ENCODE measurements at regions not wholly inside any gene's neighbourhood (a gene's known extent, or its start where the extent isn't known, plus 50 kb on each side); places are given as distances from the start of the nearest gene placed in this dataset.

DNA sequence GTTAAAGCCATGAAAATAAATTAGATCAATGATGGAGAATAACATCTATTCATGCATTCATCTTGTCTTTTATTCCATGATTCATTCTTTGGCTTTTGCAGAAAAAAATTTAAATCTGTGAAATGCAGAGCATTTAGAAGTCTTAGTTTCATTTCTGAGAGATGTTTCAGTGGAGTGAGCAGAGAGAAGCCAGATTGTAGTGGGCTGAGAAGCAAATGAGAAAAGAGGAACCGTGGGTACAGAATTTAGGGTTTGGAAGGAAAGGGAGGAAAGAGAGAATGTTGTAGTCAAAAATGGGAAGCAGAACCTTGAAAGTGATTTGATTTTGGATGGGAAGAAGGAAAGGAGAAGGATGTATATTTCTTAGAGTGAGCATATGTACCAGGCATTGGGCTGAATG lies 260.3 kb upstream of the MAN1A1 start (continued):
- TF ChIP-seq, protein P1, sequence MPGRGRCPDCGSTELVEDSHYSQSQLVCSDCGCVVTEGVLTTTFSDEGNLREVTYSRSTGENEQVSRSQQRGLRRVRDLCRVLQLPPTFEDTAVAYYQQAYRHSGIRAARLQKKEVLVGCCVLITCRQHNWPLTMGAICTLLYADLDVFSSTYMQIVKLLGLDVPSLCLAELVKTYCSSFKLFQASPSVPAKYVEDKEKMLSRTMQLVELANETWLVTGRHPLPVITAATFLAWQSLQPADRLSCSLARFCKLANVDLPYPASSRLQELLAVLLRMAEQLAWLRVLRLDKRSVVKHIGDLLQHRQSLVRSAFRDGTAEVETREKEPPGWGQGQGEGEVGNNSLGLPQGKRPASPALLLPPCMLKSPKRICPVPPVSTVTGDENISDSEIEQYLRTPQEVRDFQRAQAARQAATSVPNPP (IDR thresholded peaks at IDR 0.05; ENCODE audit: borderline replicate concordance, insufficient read depth, insufficient read length): no peak
- no peak for TF ChIP-seq SRSF9 (IDR thresholded peaks at IDR 0.05; ENCODE audit: borderline replicate concordance, low read depth, low read length)

DNA sequence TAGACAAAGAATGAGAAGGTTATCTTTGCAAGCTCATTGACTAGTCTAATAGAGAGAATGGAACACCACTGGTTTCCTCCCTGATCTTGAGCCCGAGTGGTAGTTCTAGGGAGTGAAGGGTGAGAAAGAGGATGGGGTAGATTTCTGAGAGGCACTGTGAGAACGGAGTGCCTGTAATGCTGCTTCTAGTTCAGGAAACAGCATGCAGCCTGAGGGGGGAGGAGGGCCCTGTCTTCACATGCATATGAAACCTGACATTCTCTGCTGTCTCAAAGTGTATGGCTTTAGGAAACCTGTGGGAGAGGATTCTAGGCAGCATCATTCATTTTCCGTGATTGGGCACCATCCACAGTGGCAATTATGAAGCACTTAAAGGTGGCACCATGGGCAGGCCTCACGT lies 259.4 kb upstream of the MAN1A1 start:
- no TSS peak for BruUV-seq (replicated peaks)
- Histone ChIP-seq H3K9me3 (replicated peaks; ENCODE audit: control insufficient read depth, insufficient read depth, low read depth, low read length) (no peaks in the 10 kb centered on the region), H3K9me1 (ENCODE audit: control insufficient read depth, insufficient read depth, low read length) (no peaks in the 10 kb centered on the region), H3K4me1 (replicated peaks in 1 of 2; ENCODE audit: control insufficient read depth in 2 of 2, insufficient read depth in 2 of 2, low read length in 2 of 2) (no peaks in the 10 kb centered on the region; a peak in 1 of 5 replicates), H3K4me3 (no peak overlapping the region), H3K36me3 (ENCODE audit: control insufficient read depth, insufficient read depth, low read length) (no peaks in the 10 kb centered on the region), H3K9ac (ENCODE audit: insufficient read depth in 1 of 2, low read depth in 2 of 2, low read length in 2 of 2) (no peak overlapping the region), H2AFZ (ENCODE audit: low read depth, low read length) (no peak overlapping the region), H3K27me3 (ENCODE audit: control insufficient read depth in 2 of 2, insufficient read depth in 2 of 2, low read length in 2 of 2) (no peaks in the 10 kb centered on the region), H4K20me1 (replicated peaks; ENCODE audit: control insufficient read depth, insufficient read depth, low read length) (no peaks in the 10 kb centered on the region), H3K79me2 (ENCODE audit: control insufficient read depth, insufficient read depth, low read length) (no peaks in the 10 kb centered on the region), H3K27ac (ENCODE audit: extremely low read depth, low read depth, low read length) (no peak overlapping the region), H3K4me2 (ENCODE audit: insufficient read depth, low read length) (no peak overlapping the region)
- FAIRE-seq (no peak), ATAC-seq (no peak), DNase-seq (ENCODE audit: extremely low read depth in 1 of 4, low spot score in 3 of 4) (no peak)
- ChIA-PET CTCF (ENCODE audit: low intra/inter-chr PET ratio) (interaction anchor here (0.7 kb wide), 1 partner anchor 31 kb away, joined by 4 read pairs; no protein-coding TSS in a partner anchor), POLR2A (no interaction called here)
- no peak for TF ChIP-seq COPS2 (conservative IDR thresholded peaks at IDR 0.05)
- TF ChIP-seq, protein P2, sequence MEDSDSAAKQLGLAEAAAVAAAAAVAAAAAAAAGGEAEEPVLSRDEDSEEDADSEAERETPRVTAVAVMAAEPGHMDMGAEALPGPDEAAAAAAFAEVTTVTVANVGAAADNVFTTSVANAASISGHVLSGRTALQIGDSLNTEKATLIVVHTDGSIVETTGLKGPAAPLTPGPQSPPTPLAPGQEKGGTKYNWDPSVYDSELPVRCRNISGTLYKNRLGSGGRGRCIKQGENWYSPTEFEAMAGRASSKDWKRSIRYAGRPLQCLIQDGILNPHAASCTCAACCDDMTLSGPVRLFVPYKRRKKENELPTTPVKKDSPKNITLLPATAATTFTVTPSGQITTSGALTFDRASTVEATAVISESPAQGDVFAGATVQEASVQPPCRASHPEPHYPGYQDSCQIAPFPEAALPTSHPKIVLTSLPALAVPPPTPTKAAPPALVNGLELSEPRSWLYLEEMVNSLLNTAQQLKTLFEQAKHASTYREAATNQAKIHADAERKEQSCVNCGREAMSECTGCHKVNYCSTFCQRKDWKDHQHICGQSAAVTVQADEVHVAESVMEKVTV (CRISPR knock-in tag; IDR thresholded peaks at IDR 0.05): no peak
- TF ChIP-seq ZNF23 (CRISPR knock-in tag; IDR thresholded peaks at IDR 0.05): no peak
- TF ChIP-seq NELFE (IDR thresholded peaks at IDR 0.05; ENCODE audit: insufficient read depth, insufficient read length): no peak
- no peak for TF ChIP-seq SREBF2 (CRISPR knock-in tag; IDR thresholded peaks at IDR 0.05)
- TF ChIP-seq ZBED1 (IDR thresholded peaks at IDR 0.05): no peak
- TF ChIP-seq NR1H2 (CRISPR knock-in tag; IDR thresholded peaks at IDR 0.05): no peak
- TF ChIP-seq L3MBTL2 (IDR thresholded peaks at IDR 0.05): no peak
- no peak for TF ChIP-seq SMARCB1 (IDR thresholded peaks at IDR 0.05; ENCODE audit: insufficient read length, low read depth)
- TF ChIP-seq BCOR (IDR thresholded peaks at IDR 0.05): no peak
- TF ChIP-seq ZNF311 (CRISPR knock-in tag; IDR thresholded peaks at IDR 0.05): no peak
- TF ChIP-seq IFI16 (CRISPR knock-in tag; IDR thresholded peaks at IDR 0.05): no peak
- no peak for TF ChIP-seq XRCC5 (IDR thresholded peaks at IDR 0.05; ENCODE audit: low read depth, low read length)
- no peak for TF ChIP-seq SAP30 (IDR thresholded peaks at IDR 0.05; ENCODE audit: borderline replicate concordance, insufficient read depth, low read depth, low read length, poor library complexity, severe bottlenecking)
- TF ChIP-seq ARID2 (IDR thresholded peaks at IDR 0.05): no peak
- no peak for TF ChIP-seq HCFC1 (IDR thresholded peaks at IDR 0.05; ENCODE audit: low read depth, low read length)
- TF ChIP-seq, protein P3, sequence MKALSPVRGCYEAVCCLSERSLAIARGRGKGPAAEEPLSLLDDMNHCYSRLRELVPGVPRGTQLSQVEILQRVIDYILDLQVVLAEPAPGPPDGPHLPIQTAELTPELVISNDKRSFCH (CRISPR knock-in tag; IDR thresholded peaks at IDR 0.05): no peak
- TF ChIP-seq, protein P3 (tag; IDR thresholded peaks at IDR 0.05): no peak
- intact Hi-C loops (cut with micrococcal nuclease): no loop called here
- 44% methylated on average over 4 of the region's 4 CpGs for WGBS (ENCODE audit: insufficient coverage, low coverage, missing lambda C conversion rate)
- in situ Hi-C loops (cut with MboI): no loop called here
